Trophoblast cell (in vitro differentiated cells and primary cell): ENCODE measurements at regions not wholly inside any gene's neighbourhood (a gene's known extent, or its start where the extent isn't known, plus 50 kb on each side); places are given as distances from the start of the nearest gene placed in this dataset.

ENCODE experiments used
- DNase-seq, 2 donors: peaks; one replicate each; pipeline ENCODE4 v3.0.0-alpha.2; 2016
- H2AFZ ChIP-seq: 2 replicates; pipeline ENCODE4 v1.6.1; 2013; ENCODE audit warnings: low read length, moderate library complexity, mild to moderate bottlenecking; ENCODE audit not compliant: insufficient read depth, poor library complexity
- H2AK5ac ChIP-seq: 2 replicates; pipeline ENCODE4 v1.6.1; 2013; ENCODE audit warnings: mild to moderate bottlenecking, low read length
- H2BK120ac ChIP-seq: 2 replicates; pipeline ENCODE4 v1.6.1; 2013; ENCODE audit warnings: low read length, mild to moderate bottlenecking, moderate library complexity; ENCODE audit not compliant: insufficient read depth, poor library complexity
- H2BK12ac ChIP-seq: 2 replicates; pipeline ENCODE4 v1.6.1; 2013; ENCODE audit warnings: mild to moderate bottlenecking, low read length, moderate library complexity
- H2BK5ac ChIP-seq: 2 replicates; pipeline ENCODE4 v1.6.1; 2013; ENCODE audit warnings: low read length, low read depth, moderate library complexity, mild to moderate bottlenecking; ENCODE audit not compliant: poor library complexity
- H3K14ac ChIP-seq: 2 replicates; pipeline ENCODE4 v1.6.1; 2013; ENCODE audit warnings: mild to moderate bottlenecking, low read length
- H3K18ac ChIP-seq: 2 replicates; pipeline ENCODE4 v1.6.1; 2013; ENCODE audit warnings: mild to moderate bottlenecking, low read length
- H3K23ac ChIP-seq: 2 replicates; pipeline ENCODE4 v1.6.1; 2013; ENCODE audit warnings: low read length
- H3K27ac ChIP-seq: 2 replicates; pipeline ENCODE4 v1.5.1; 2013; ENCODE audit warnings: low read depth, mild to moderate bottlenecking, inconsistent platforms, low read length, moderate library complexity
- H3K27me3 ChIP-seq: 2 replicates; pipeline ENCODE4 v1.6.1; 2013; ENCODE audit warnings: inconsistent platforms, mild to moderate bottlenecking, low read length, moderate library complexity; ENCODE audit not compliant: insufficient read depth
- H3K36me3 ChIP-seq, 2 experiments: 1 replicate in 1 of 2; 2 replicates in 1 of 2; pipeline ENCODE4 v1.6.1; 2013; ENCODE audit warnings: low read length in 2 of 2, mild to moderate bottlenecking in 2 of 2, moderate library complexity in 1 of 2; ENCODE audit not compliant: insufficient read depth in 2 of 2, control insufficient read depth in 1 of 2
- H3K4ac ChIP-seq: 2 replicates; pipeline ENCODE4 v1.6.1; 2013; ENCODE audit warnings: low read depth, mild to moderate bottlenecking, low read length, moderate library complexity
- H3K4me1 ChIP-seq, 2 experiments: 1 replicate in 1 of 2; 2 replicates in 1 of 2; pipeline ENCODE4 v1.6.1; 2013; ENCODE audit warnings: low read length in 2 of 2, mild to moderate bottlenecking in 2 of 2, moderate library complexity in 1 of 2; ENCODE audit not compliant: insufficient read depth in 2 of 2, control insufficient read depth in 1 of 2
- H3K4me2 ChIP-seq: 2 replicates; pipeline ENCODE4 v1.6.1; 2013; ENCODE audit warnings: inconsistent platforms, mild to moderate bottlenecking, low read length, moderate library complexity
- H3K4me3 ChIP-seq: 2 replicates; pipeline ENCODE4 v1.5.1; 2013; ENCODE audit warnings: mild to moderate bottlenecking, low read depth, low read length, inconsistent platforms
- H3K79me1 ChIP-seq: one replicate; pipeline ENCODE4 v1.6.1; 2013; ENCODE audit warnings: low read length
- H3K79me2 ChIP-seq: 2 replicates; pipeline ENCODE4 v1.6.1; 2013; ENCODE audit warnings: low read length, mild to moderate bottlenecking; ENCODE audit not compliant: control insufficient read depth, insufficient read depth, poor library complexity
- H3K9ac ChIP-seq: 2 replicates; pipeline ENCODE4 v1.6.1; 2013; ENCODE audit warnings: mild to moderate bottlenecking, low read length
- H3K9me3 ChIP-seq: 2 replicates; pipeline ENCODE4 v1.6.1; 2013; ENCODE audit warnings: low read depth, mild to moderate bottlenecking, control low read depth, inconsistent platforms, low read length; ENCODE audit not compliant: insufficient read depth
- H4K12ac ChIP-seq: 2 replicates; pipeline ENCODE4 v1.6.1; 2013; ENCODE audit warnings: low read depth, mild to moderate bottlenecking, low read length, moderate library complexity
- H4K8ac ChIP-seq: 2 replicates; pipeline ENCODE4 v1.6.1; 2013; ENCODE audit warnings: low read depth, mild to moderate bottlenecking, low read length, moderate library complexity
- H4K91ac ChIP-seq: one replicate; pipeline ENCODE4 v1.6.1; 2013; ENCODE audit warnings: low read depth, mild to moderate bottlenecking, low read length, moderate library complexity
- WGBS: extraction: QIAGEN DNeasy Blood & Tissue Kit; methylation state at CpG from one replicate; pipeline ENCODE4 v1.1.7; 2013; ENCODE audit warnings: missing lambda C conversion rate; ENCODE audit not compliant: insufficient read length, insufficient coverage; ENCODE audit errors: extremely low coverage; 5-methylcytosine and 5-hydroxymethylcytosine counted together

- no peak overlapping the region for H2BK12ac ChIP-seq
- no peaks in the 10 kb centered on the region for H3K79me2 ChIP-seq
- no peak overlapping the region for H2AFZ ChIP-seq
- no peaks in the 10 kb centered on the region for H3K79me1 ChIP-seq
- no peak overlapping the region for H4K12ac ChIP-seq
- H3K4me3 ChIP-seq: no peak overlapping the region
- H2AK5ac ChIP-seq: no peak overlapping the region
- no peak overlapping the region for H4K91ac ChIP-seq
- H3K27ac ChIP-seq: no peak overlapping the region
- H3K4me2 ChIP-seq: no peak overlapping the region
- H2BK5ac ChIP-seq: no peak overlapping the region
- no peaks in the 10 kb centered on the region for H3K36me3 ChIP-seq
- peaks cover 0 to 6% of the 10 kb centered on the region in 2 experiments for H3K4me1 ChIP-seq
- H4K8ac ChIP-seq: no peak overlapping the region
- no peaks in the 10 kb centered on the region for H3K9me3 ChIP-seq
- H3K9ac ChIP-seq: no peak overlapping the region
- DNase-seq: peak; percentile 84 to 93
- no peak overlapping the region for H3K4ac ChIP-seq
- WGBS: no CpG with 5 or more reads among the region's 8 CpGs
- no peak overlapping the region for H2BK120ac ChIP-seq
- no peak overlapping the region for H3K14ac ChIP-seq
- H3K27me3 ChIP-seq: no peaks in the 10 kb centered on the region
- no peak overlapping the region for H3K23ac ChIP-seq
- no peak overlapping the region for H3K18ac ChIP-seq
Observed at GRCh38 chr3:109926376-109926775, 589.0 kb upstream of the DPPA4 start.

- H4K91ac ChIP-seq: no peak overlapping the region
- no peak overlapping the region for H2AK5ac ChIP-seq
- H2BK12ac ChIP-seq: no peak overlapping the region
- H3K9ac ChIP-seq: no peak overlapping the region
- H3K79me1 ChIP-seq: no peaks in the 10 kb centered on the region
- no peaks in the 10 kb centered on the region for H3K9me3 ChIP-seq
- H4K8ac ChIP-seq: no peak overlapping the region
- H3K4ac ChIP-seq: no peak overlapping the region
- H3K18ac ChIP-seq: no peak overlapping the region
- H3K36me3 ChIP-seq: no peaks in the 10 kb centered on the region
- H3K23ac ChIP-seq: no peak overlapping the region
- peak; percentile 81 to 93 for DNase-seq
- no peak overlapping the region for H4K12ac ChIP-seq
- H2AFZ ChIP-seq: no peak overlapping the region
- H3K27me3 ChIP-seq: no peaks in the 10 kb centered on the region
- no peak overlapping the region for H3K4me3 ChIP-seq
- no peak overlapping the region for H2BK5ac ChIP-seq
- no peak overlapping the region for H2BK120ac ChIP-seq
- H3K79me2 ChIP-seq: no peaks in the 10 kb centered on the region
- peaks cover 0 to 6% of the 10 kb centered on the region in 2 experiments for H3K4me1 ChIP-seq
- WGBS: no CpG with 5 or more reads among the region's 2 CpGs
- no peak overlapping the region for H3K4me2 ChIP-seq
- H3K14ac ChIP-seq: no peak overlapping the region
- peak overlapping the region; percentile 9 for H3K27ac ChIP-seq
Observed at GRCh38 chr3:109927161-109927560, 589.8 kb upstream of the DPPA4 start.

- Histone ChIP-seq H3K4me3 (no peak overlapping the region), H3K9ac (no peak overlapping the region), H2AFZ (no peak overlapping the region), H4K8ac (no peak overlapping the region), H3K18ac (no peak overlapping the region), H3K14ac (no peak overlapping the region), H2AK5ac (no peak overlapping the region), H3K9me3 (no peaks in the 10 kb centered on the region), H3K79me1 (no peaks in the 10 kb centered on the region), H3K79me2 (no peaks in the 10 kb centered on the region), H4K91ac (no peak overlapping the region), H3K4me1 (peaks cover 0 to 6% of the 10 kb centered on the region in 2 experiments), H2BK5ac (no peak overlapping the region), H2BK12ac (no peak overlapping the region), H3K4ac (no peak overlapping the region), H3K27ac (no peak overlapping the region), H3K27me3 (no peaks in the 10 kb centered on the region), H4K12ac (no peak overlapping the region), H3K23ac (no peak overlapping the region), H2BK120ac (no peak overlapping the region), H3K36me3 (no peaks in the 10 kb centered on the region), H3K4me2 (no peak overlapping the region)
- DNase-seq: no peak
Observed at GRCh38 chr3:109927726-109928125, 590.4 kb upstream of the DPPA4 start.

GRCh38 chr3:109930582-109930981, 593.2 kb upstream of the DPPA4 start:
- no peak overlapping the region for H3K14ac ChIP-seq
- no peak overlapping the region for H4K8ac ChIP-seq
- no peaks in the 10 kb centered on the region for H3K36me3 ChIP-seq
- no peak overlapping the region for H3K9ac ChIP-seq
- H3K4me3 ChIP-seq: no peak overlapping the region
- no peak for DNase-seq
- H3K23ac ChIP-seq: no peak overlapping the region
- H2BK12ac ChIP-seq: no peak overlapping the region
- H2BK5ac ChIP-seq: no peak overlapping the region
- no peak overlapping the region for H3K4ac ChIP-seq
- H3K4me1 ChIP-seq: peaks cover 0 to 2% of the 10 kb centered on the region in 2 experiments
- H2AFZ ChIP-seq: no peak overlapping the region
- no peak overlapping the region for H3K18ac ChIP-seq
- no CpG with 5 or more reads among the region's 3 CpGs for WGBS
- H3K4me2 ChIP-seq: no peak overlapping the region
- no peak overlapping the region for H4K12ac ChIP-seq
- H2AK5ac ChIP-seq: no peak overlapping the region
- no peaks in the 10 kb centered on the region for H3K27me3 ChIP-seq
- H2BK120ac ChIP-seq: no peak overlapping the region
- no peaks in the 10 kb centered on the region for H3K79me2 ChIP-seq
- no peaks in the 10 kb centered on the region for H3K79me1 ChIP-seq
- H4K91ac ChIP-seq: no peak overlapping the region
- no peak overlapping the region for H3K27ac ChIP-seq
- H3K9me3 ChIP-seq: no peaks in the 10 kb centered on the region
